GM21526 (cell line): ENCODE measurements at regions not wholly inside any gene's neighbourhood (a gene's known extent, or its start where the extent isn't known, plus 50 kb on each side); places are given as distances from the start of the nearest gene placed in this dataset.

ENCODE experiments used
- ATAC-seq: cut with Tn5 transposase; IDR thresholded peaks from one replicate; pipeline ENCODE4 v1.9.1; 2021; ENCODE audit warnings: moderate library complexity; ENCODE audit not compliant: unreplicated experiment, low FRiP score

DNA sequence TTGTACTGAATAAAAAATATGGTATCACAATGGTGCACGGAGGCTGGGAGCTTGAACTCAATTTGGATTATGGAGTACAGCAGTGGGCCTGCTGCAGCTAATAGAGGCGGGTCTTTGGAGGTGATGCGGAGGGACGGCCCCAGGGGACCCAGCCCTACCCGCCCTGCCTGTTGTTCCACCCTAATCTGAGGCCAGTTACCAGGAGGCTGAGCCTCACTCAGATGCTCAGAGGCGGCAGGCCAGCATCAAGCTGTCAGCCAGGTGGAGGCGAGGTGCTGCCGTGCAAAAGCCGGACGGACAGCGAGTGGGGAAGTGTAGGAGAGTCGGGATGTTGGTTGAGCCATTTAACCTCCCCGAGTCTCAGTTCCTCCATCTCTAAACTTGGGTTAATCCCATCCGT lies 218.5 kb upstream of the RGMA start:
- ATAC-seq: no peak

DNA sequence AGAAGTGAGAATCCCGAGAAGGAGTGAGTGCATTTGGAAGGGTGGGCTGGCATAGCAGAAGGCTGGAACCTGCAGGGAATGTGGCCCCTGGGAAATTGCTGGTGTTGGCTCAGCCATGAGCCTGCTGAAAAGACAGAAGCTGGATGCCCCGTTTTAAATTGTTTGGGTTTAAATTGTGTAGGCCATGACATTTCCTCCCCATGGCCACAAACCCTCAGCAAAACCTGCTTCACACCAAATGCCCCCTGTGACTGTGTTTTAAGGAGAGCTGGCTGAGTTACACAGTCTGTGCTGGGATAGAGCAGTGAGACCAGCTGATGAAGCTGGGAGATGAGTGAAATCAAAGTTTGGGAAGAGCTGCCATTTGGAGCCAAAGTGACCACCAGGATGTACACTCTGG lies 216.3 kb upstream of the RGMA start:
- no peak for ATAC-seq

DNA sequence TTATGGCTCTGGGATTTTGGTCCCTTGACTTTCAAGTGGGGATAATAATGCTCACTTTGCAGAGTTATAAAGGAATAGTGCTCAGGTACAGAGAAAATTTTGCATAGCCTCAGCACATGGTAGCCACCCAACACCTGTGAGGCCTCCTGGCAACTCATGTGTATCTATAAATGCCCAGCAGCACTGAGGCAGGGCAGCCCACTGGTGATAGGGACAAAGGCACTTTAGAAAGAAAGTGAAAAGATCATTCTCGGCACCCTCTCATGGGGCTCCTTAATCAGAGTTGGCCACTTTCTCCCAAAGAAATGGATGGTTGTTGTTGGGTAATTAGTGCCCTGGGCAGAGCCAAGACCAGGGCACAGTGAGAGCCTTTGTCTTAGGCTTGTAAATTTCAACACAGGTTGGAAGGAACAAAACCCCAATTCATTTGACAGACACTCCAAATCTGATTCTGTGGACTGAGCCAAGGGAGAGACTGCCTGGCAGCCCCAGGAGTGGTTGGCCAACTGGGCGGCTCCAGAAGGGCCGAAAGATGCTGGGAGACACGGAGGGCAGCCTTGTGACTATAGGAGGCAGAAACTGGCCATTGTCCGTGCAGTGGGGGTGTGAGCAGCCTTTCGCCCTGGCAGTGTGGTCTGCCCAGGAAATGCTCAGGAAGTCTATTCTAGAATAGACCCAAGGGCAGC lies 213.2 kb upstream of the RGMA start:
- ATAC-seq: no peak

DNA sequence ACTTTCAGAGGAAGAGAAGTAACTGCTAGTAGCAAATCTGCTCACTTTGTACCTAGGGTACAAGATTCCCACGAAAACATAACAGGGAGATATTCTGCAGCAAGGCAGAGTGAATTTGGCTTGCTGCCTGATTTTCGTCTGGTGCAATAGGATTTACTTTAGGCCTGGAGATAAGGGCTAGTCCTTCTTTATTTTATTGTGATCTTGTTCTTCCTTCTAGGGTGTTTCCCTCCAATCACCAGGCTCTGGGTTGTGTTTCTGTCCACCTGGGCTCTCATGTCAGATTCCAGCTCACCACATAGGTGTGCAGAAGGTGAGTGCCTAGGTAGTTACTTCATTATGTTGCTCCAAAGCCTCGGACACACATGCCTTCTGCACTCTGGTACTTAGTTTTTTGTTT lies 211.8 kb upstream of the RGMA start:
- ATAC-seq: no peak

DNA sequence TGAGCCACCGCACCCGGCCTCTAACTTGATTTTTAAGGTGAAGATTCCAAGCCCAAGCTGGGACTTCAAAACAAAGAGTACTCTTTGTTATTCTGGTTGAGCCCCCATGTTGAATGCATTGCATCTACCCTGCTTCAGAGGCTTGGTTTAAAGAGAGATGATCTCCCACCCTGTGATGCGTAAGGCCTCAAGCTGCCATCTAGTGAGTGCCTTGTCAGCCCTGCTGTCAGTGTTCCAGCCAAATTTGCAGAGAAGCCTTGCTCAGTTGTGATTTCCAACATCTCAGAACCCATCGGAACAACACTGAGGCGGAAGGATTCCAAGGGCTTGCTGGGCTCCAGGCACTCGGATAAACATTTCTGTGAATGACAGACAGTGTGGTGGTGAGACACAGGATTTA lies 210.7 kb upstream of the RGMA start:
- ATAC-seq: no peak

DNA sequence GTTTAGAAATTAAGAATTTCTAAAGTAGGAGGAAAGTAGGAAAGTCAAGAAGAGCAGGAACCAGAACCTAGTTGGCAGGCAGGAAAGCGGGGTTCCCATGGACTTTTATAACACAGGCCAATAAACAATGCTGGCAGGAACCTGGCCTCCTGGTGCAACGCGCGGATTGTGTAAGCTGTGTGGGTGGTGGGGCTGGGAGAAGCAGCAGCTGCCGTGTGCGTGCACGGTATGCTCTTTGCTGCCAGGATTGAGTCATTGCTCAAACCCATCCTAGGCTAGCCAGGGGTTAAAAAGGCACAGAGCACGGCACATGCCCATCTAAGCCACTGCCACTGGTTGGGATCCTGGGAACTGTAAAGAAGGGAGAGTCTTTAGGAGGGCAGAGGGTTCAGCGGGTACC lies 209.9 kb upstream of the RGMA start:
- no peak for ATAC-seq

DNA sequence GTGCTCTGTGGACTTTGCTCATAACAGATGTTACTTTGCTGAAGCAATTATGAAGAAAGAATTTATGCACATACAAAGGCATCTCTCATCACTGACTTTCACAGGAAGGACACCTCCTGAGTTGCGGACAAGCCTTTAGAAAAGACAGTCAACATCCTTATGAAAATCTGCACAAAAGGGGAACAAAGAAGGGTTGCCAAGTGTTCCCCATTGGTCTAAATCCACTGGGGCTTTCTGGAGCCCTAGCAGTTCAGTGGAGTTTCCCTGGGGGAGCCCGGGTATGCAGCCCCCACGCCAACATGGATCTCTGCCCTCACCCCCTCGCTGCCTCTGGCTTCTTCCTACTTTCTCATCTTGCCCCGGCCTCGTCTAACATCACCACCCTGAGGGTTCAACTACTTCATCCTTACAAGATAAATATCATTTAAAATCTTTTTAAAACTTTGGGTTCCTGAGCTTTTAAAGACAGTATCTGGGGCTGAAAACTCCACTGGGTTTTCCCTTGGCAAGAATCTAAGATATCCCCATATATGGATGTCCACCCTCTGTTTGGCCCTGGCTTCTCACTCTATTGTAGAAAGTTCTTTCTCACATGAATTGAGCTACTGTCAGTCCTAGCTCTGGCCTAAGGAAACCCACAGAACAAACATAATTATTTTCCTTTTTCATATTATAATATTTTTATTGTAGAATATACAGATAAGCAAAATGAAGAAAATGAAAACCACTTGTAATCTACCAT lies 207.9 kb upstream of the RGMA start:
- no peak for ATAC-seq

DNA sequence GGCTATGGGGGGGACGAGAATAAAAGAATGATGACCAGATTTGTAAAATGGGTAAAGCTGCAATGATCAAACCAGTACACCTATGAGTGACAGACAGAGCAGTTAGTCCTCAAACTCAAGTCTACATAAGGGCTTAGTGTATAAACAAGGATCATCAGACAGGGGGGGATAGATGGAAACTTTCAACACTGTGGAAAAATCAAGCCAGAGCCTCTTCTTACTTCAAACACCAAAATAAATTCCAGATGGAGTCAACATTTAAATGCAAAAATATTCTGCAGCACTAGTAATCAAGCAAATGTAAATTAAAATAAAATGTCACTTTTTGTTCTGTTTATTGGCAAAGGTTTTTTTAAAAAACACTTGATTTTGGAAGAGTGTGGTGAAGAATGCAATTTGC lies 205.9 kb upstream of the RGMA start:
- no peak for ATAC-seq

DNA sequence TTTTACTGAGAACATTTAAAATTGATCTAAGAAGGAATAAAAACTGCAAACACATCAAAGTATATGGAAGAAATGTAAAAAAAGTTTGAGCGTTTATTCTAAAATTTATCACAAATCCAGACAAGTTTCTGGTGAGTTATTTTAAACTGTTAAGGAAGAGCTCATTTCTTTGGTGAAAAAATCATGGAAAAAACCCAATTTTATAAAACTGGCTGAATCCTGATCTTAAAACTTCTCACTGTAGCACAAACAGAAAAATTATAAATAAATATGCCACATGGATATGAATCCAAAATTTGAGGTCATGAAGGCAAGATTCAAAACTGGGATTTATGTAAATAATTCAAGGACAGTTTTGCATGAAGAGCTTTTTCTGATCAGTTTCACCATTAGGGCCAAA lies 205.1 kb upstream of the RGMA start:
- ATAC-seq: no peak

DNA sequence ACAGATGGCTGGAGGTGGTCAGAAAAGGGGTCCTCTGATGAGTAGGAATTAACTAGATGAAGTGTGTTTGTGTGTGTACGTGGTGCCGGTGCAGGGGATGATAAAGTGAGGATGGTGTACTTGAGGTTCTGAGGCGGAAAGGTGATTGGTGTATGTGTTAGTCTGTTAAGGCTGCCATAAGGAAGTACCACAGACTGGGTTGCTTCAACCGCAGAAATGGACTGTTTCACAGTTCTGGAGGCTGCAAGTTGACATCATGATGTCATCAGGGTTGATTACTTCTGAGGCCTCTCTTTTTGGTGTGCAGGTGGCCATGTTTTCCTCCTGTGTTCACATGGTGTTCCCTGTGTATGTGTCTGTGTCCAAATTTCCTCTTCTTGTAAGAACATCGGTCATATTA lies 202.4 kb upstream of the RGMA start:
- ATAC-seq: no peak

DNA sequence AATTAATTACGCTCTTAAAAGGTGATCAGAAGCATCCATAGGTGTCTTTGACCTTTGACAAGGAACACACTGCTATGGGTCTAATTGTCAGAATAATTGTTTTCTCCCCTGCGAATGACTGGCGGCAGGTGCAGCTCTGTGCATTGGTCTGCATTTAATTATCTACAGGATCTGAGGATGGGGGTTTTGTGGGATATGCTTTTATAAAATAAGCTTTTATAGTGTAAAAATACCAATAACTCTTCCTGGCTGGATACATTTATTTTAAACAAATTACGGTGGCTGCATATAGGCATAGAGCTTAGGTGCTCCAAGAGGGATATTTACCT lies 201.6 kb upstream of the RGMA start:
- ATAC-seq: no peak

DNA sequence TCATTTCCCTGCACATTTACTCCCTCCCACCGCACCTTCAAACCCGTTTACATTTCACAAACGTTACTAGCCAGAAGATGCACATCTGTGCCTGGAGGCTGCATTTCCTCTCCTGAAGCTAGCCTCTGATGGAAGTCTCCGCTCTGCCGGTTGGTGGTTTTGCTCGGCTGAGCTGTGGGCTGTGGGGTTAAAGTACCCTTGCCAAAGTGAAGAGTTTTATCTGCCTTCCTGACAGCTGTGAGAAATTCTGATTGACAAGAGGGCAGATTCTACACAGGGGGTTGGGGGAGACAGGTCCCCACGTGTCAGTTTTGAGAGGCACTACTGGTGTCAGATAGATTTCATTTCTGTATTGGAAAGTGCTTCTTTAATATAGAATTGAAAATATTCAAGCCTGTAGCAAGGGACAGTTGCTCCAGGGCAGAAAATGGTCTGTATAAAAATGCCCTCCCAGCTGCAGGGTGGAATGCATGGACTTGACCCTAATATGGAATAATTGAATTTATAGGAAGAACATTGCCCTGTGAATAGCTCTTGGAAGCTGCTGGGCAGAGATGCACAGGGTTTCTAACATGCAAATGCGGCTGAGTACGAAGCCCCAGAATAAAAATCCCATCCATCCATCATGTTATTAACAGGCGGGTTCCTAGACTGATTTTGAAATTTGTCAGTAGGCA lies 201.1 kb upstream of the RGMA start:
- ATAC-seq: no peak

DNA sequence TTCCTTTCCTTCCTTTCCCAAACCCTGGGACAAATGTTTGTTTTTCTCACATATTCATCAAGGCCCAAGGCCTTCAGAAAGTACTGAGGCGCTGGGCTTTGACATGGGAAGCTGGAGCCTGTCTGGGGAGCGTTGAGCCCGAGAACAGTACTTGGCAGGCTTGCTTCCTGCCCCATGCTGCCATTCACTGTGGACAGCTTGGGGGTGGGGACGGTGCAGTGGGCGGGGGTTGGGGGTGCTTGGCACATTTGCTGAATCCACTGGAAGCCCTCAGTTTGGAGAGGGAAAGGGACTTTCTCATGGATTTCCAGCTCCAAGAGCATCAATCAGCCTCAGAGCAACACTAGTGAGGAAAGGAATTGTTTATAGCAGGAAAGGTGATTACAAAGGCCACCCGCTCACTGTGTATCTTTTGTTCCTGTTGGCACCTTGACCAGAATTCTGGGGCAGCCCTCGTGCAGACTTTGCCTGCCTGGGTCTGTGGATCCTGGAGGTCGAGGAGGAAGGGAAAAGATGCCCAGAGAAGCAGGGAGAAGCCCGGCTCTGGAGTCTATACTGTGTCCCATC lies 199.8 kb upstream of the RGMA start:
- no peak for ATAC-seq

DNA sequence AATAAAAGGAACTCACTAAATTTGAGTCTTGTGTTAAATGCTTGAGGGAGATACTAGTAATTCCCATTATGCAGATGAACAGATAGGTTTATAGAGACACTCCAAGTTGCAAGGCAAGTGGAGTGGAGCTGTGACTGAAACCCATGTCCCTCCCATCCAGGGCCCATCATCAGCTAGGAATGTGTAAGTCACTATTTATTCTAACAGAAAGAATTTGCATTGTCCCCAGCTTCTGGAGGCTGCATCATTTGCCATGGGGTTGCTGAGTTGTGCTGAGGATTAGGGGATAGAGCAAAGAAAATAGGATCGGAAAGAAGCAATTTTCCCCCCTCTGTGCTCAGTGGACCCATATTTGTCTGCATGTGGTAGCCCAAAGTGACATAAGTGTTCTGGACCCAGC lies 197.4 kb upstream of the RGMA start:
- ATAC-seq: no peak

DNA sequence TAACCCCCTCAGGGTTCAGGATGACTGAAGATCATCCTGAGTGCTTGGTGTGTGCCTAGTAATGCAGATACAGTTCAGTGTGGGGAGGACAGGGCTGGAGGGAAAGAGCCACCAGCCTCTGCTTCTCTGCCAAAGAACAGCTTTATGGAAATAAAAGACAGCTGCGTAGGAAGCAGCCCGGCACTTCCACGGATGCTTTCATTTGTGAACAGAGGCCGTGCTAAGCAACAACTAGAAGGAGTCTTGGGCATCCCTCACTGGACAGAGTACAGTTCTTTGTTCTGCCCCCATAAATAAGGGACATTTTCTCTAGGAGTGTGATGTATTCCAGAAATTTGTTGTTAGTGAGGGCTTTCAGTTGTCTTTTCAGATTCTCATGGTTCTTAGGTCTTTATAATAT lies 194.8 kb upstream of the RGMA start:
- ATAC-seq: no peak

DNA sequence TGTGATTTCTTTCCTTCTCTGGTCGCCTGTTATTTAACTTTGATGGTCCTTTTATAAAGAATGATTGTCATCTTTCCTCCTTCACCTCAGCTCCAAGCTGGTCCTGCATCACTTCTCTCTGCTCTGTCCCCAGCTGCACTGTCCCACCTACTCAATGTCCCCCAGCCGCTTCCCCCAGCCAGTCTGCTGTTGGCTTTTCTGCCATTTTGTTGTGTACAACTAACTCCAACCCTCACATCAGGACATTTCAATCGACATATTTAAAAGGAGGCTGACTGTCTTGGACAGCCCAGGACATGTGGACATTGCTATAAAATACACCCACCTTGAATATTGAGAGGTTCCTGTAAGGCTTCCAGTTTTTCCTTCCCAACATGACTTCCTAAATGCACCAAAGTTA lies 193.8 kb upstream of the RGMA start:
- no peak for ATAC-seq

DNA sequence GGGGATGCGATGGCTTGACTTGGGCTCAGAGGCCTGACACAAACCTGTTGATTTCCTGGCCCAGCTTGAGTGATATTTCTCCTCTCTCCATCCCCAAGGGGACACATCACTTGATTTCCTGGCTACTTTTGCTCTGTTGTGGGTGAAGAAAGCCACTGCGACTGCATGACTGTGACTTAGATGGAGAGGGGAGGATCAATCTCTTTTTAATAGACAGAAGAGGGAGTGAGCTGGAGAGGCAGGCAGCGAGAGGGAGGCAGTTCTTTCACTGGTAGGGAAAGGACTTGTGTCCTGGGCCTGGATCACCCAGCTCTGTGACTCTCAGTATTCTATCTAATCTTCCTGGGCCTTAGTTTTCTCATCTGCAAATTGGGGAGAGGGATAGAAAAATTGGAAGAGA lies 189.8 kb upstream of the RGMA start:
- no peak for ATAC-seq

DNA sequence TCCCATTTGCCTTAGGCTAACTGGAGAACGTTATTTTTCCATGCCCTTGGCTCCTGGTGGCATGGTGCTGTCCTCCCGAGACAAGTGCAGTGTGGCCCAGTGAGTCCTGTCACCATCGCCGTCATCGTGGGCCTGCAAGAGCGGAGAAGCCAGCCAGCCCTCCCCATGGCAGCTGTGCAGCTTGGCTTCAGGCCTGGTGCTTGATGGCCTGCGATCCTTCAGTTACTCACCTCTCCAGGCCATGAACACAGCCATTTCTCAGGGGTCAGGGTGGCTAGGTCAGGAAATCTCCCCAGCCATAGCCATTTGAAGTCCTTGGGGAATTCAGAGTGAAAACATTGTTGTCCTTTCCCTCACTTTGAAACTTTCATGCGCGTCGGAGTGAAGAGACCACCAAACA lies 189.0 kb upstream of the RGMA start:
- ATAC-seq: no peak

DNA sequence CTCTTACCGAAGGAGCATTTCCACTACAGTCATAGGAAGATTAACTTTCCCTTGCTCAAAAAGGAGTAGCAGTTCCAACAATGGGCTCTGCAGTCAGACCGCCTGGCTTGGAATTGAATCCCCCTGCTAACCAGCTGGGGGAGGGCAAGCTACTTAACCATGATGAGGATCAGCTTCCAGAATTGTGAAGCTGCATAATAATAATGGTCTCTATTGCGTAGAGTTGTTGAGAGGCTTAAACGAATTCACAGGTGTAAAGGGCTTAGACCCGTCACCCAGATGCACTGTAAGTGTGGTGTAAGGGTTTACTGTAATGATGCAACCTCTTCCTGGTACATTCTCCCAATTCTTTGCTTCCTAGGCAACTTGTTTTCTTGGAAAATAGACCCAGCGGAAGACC lies 185.2 kb upstream of the RGMA start:
- no peak for ATAC-seq

DNA sequence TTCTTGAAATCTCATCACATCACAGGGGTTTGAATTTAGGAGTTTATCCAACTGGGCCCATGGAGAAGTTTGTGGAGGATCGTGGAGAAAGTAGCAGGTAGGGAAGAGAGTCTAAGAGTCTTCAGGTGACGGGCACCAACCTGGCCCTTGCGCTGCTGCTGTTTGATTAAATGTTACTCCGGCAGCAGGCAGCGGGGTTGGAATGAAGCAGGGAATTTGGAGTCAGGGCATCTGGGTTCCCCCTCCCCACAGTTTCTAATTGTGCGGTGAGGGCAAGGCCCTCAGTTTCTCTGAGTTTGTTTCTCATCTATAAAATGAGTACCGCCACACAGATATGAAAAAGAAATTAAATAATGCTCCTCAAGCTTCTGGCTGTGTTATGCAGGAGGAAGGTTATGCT lies 182.9 kb upstream of the RGMA start:
- no peak for ATAC-seq

DNA sequence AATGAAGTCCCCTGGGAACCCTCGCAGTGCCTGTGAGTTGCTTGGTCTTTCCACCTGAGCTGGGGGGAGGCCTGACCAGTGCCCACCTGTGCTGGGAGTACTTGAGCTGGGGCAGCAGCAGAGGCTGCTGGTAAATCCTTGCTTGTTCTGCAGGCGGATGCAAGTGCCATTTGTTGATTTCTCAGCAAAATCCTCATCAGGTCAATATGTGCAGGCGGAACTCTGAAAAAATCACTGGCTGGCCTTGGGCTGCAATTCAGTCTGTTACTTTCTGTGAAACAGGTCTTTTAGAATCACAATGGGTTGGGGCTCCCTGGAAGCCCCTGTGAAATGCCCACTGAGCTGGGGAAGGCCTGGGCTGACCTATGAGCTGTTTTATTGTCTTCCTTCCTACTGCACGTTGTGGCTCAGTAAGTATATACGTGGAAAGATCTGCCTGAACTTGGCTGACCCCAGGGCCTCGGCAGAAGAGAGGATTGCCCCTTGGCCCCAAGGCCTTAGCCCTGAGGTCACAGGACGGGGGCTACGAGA lies 182.0 kb upstream of the RGMA start:
- no peak for ATAC-seq

DNA sequence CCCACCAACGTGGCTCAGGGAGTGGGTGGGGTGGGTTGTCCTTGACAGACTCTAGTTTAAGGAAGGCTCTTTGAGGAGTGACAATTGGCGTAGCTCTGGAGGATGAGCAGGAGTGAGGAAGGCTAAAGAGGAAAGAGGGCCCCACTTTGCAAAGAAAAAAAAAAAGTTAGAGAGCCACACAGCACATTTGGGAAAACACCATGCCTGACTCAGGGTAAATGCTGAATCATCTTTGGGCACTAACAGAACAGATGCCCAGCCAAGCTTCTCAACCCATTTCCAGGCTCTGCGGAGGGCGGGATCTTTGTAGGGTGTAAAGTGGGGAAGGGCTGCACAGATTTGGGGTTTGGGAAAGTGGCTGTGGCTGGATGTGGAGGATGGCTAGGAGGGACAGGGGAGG lies 179.1 kb upstream of the RGMA start:
- no peak for ATAC-seq
